Frontal cortex (tissue), 3 donors: ENCODE measurements at regions not wholly inside any gene's neighbourhood (a gene's known extent, or its start where the extent isn't known, plus 50 kb on each side); places are given as distances from the start of the nearest gene placed in this dataset.

Experiments used
- DNase-seq, 2 donors: peaks; one replicate each; pipeline ENCODE4 v3.0.0; 2012; ENCODE audit warnings: low spot score in 2 of 2
- FAIRE-seq: peaks from 2 replicates; lab custom pipeline; 2012; peaks lifted over from hg19 to GRCh38; lab: Jason Lieb, UNC
- donor health status: control.
- donor health status: control.
- donor health status: control.

GRCh38 chr5:85159395-85159794 lies 774.7 kb upstream of the EDIL3 start:
- DNase-seq (no peak), FAIRE-seq (no peak)

GRCh38 chr5:85168474-85168873 lies 783.8 kb upstream of the EDIL3 start:
- FAIRE-seq (no peak), DNase-seq (no peak)

GRCh38 chr5:85170183-85170582 lies 785.5 kb upstream of the EDIL3 start:
- DNase-seq (no peak), FAIRE-seq (no peak)

GRCh38 chr5:85173469-85173868 lies 788.8 kb upstream of the EDIL3 start:
- DNase-seq (no peak), FAIRE-seq (no peak)

GRCh38 chr5:85182344-85182743 lies 797.7 kb upstream of the EDIL3 start:
- DNase-seq (no peak), FAIRE-seq (no peak)

GRCh38 chr5:85204289-85204688 lies 819.6 kb upstream of the EDIL3 start:
- DNase-seq = no peak
- FAIRE-seq = no peak

- peak; percentile 8 for FAIRE-seq
- no peak for DNase-seq
Measured at GRCh38 chr5:85205430-85205829, 820.8 kb upstream of the EDIL3 start.

- FAIRE-seq = no peak
- DNase-seq = no peak
Measured at GRCh38 chr5:85225388-85225787, 840.7 kb upstream of the EDIL3 start.

GRCh38 chr5:85249204-85249603 lies 864.5 kb upstream of the EDIL3 start:
- FAIRE-seq (no peak), DNase-seq (no peak)

GRCh38 chr5:85263125-85263524 lies 878.4 kb upstream of the EDIL3 start:
- FAIRE-seq = peak; percentile 72

GRCh38 chr5:85266692-85267091 lies 882.0 kb upstream of the EDIL3 start:
- DNase-seq (no peak), FAIRE-seq (no peak)

More at GRCh38 chr5:85263125-85263524, 878.4 kb upstream of the EDIL3 start:
- DNase-seq = no peak

GRCh38 chr5:85268194-85268593 lies 883.5 kb upstream of the EDIL3 start:
- no peak for DNase-seq

GRCh38 chr5:85278193-85278592 lies 893.5 kb upstream of the EDIL3 start:
- FAIRE-seq (no peak), DNase-seq (no peak)

More at GRCh38 chr5:85268194-85268593, 883.5 kb upstream of the EDIL3 start:
- no peak for FAIRE-seq

- no peak for DNase-seq
- FAIRE-seq = no peak
Measured at GRCh38 chr5:85288914-85289313, 904.2 kb upstream of the EDIL3 start.

- no peak for FAIRE-seq
- no peak for DNase-seq
Measured at GRCh38 chr5:85293145-85293785, 908.6 kb upstream of the EDIL3 start.

GRCh38 chr5:85304524-85304923 lies 919.8 kb upstream of the EDIL3 start:
- DNase-seq = no peak
- no peak for FAIRE-seq

GRCh38 chr5:85305766-85306165 lies 921.1 kb upstream of the EDIL3 start:
- FAIRE-seq (no peak), DNase-seq (no peak)

- FAIRE-seq = no peak
- no peak for DNase-seq
Measured at GRCh38 chr5:85311536-85311935, 926.9 kb upstream of the EDIL3 start.

GRCh38 chr5:85320495-85320894 lies 935.8 kb upstream of the EDIL3 start:
- DNase-seq (no peak), FAIRE-seq (no peak)

- DNase-seq = no peak
- FAIRE-seq = no peak
Measured at GRCh38 chr5:85333276-85333675, 948.6 kb upstream of the EDIL3 start.

GRCh38 chr5:85337435-85337834 lies 952.8 kb upstream of the EDIL3 start:
- no peak for DNase-seq
- no peak for FAIRE-seq

- FAIRE-seq (no peak), DNase-seq (no peak)
Measured at GRCh38 chr5:85340790-85341189, 956.1 kb upstream of the EDIL3 start.
